MM.1S (cell line): ENCODE measurements at regions not wholly inside any gene's neighbourhood (a gene's known extent, or its start where the extent isn't known, plus 50 kb on each side); places are given as distances from the start of the nearest gene placed in this dataset.

Source experiments
- EZH2 ChIP-seq: fragments of 300-600 bp; sonication (generic); optimal IDR thresholded peaks from 2 replicates; pipeline ENCODE3; 2017; ENCODE audit warnings: low read depth, mild to moderate bottlenecking, antibody characterized with exemption, low read length, mixed read lengths
- TF ChIP-seq, protein P1 (sequence below): fragments of 300-600 bp; sonication (generic); IDR thresholded peaks from 2 replicates; pipeline ENCODE4 v1.5.1; 2016; ENCODE audit warnings: antibody characterized with exemption, low read length, mixed read lengths

GRCh38 chr6:170057961-170058877 is 232.7 kb downstream of the DLL1 start:
- TF ChIP-seq, protein P1, sequence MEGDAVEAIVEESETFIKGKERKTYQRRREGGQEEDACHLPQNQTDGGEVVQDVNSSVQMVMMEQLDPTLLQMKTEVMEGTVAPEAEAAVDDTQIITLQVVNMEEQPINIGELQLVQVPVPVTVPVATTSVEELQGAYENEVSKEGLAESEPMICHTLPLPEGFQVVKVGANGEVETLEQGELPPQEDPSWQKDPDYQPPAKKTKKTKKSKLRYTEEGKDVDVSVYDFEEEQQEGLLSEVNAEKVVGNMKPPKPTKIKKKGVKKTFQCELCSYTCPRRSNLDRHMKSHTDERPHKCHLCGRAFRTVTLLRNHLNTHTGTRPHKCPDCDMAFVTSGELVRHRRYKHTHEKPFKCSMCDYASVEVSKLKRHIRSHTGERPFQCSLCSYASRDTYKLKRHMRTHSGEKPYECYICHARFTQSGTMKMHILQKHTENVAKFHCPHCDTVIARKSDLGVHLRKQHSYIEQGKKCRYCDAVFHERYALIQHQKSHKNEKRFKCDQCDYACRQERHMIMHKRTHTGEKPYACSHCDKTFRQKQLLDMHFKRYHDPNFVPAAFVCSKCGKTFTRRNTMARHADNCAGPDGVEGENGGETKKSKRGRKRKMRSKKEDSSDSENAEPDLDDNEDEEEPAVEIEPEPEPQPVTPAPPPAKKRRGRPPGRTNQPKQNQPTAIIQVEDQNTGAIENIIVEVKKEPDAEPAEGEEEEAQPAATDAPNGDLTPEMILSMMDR: no peak
- no peak for TF ChIP-seq EZH2
